C1 segment of cervical spinal cord (tissue), 14 donors: ENCODE measurements at regions not wholly inside any gene's neighbourhood (a gene's known extent, or its start where the extent isn't known, plus 50 kb on each side); places are given as distances from the start of the nearest gene placed in this dataset.
"Not testable (repeated sequence)": the region's sequence is repeated elsewhere in the genome, so short reads cannot be mapped to it uniquely, and the experiment has no call there.

Experiments used
- DNase-seq, 14 donors: peaks; one replicate each; lab custom pipeline; 2025; lab: John Stamatoyannopoulos, UW

- DNase-seq, result no peak
Measured at GRCh38 chr12:20040184-20040583, 328.2 kb upstream of the PDE3A start.

DNA sequence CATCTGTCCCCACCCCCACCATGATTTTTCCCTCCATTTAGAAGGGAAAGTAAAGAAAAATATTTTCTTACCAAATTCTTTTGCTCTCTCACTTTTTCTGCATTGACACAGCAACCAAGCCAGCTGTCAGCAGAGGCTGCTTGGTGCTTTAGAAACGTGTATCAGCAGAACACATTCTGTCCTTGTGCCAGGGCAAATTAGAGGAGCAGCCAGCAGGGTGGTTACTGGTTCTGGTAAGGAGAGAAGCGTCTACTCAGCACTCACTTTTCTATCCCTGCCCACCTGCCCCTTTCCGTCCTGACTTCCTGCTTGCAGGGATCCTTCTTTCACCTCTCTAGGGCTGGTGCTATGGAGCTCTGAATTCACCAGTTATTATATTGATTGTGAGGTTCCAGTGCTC lies 327.5 kb upstream of the PDE3A start:
- DNase-seq, result peak in 1 of 14 donors; percentile 0

DNA sequence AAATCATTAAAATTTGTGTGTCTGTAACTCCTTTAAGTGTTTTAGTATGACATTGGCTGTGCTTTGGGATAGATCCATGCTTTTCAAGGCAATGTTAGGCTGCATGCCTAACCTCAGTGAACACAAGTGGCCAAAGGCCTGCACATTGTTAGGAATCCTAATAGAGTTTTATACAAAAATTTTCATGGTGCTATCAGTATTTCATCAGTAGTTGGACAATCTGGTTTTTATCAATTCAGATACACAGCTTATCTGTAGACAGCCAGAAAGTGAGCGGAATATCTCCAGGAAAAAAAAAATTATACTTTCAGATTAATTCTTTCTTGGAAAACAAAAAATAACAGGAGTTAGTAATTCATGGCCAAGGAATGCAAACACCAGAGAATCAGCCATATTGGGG lies 324.0 kb upstream of the PDE3A start:
- no peak for DNase-seq

DNA sequence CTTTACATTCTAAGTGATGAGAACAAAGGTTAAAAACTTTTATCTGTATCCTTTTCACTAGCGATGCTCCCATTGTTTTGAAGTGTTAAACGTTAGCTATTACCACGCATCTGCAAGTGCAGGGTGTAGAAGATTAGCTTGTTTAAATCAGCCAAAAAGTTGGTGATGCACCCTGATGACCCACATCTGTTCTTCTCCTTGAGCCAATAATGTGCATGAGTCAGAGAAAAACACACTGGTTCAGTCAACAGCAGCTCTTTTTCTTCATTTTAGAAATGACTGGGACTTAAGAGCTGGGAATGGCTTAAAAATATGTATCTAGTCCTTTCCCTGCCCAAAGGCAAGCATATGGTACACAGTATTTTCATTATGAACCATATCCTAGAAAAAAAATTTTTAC lies 323.5 kb upstream of the PDE3A start:
- DNase-seq, result no peak

DNA sequence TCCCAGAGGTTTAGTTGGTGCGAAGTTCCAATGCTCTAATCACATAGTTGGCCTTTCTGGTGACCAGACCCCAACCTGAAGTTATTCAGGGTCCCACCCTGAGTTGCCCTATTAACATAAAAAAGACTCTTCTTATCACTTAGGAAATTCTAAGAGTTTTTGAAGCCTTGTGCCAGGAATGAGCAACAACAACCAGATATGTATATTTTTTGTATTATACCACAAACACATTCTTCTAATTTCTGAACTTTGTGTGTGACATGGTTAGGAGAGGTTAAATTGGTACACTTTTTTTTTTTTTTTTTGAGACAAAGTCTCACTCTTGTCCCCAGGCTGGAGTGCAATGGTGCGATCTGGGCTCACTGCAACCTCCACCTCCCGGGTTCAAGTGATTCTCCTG lies 320.4 kb upstream of the PDE3A start:
- DNase-seq, result no peak

GRCh38 chr12:20050221-20050620 lies 318.1 kb upstream of the PDE3A start:
- no peak for DNase-seq

- DNase-seq, result no peak
Measured at GRCh38 chr12:20053782-20054181, 314.6 kb upstream of the PDE3A start.

GRCh38 chr12:20055856-20056255 lies 312.5 kb upstream of the PDE3A start:
- DNase-seq, result no peak

DNA sequence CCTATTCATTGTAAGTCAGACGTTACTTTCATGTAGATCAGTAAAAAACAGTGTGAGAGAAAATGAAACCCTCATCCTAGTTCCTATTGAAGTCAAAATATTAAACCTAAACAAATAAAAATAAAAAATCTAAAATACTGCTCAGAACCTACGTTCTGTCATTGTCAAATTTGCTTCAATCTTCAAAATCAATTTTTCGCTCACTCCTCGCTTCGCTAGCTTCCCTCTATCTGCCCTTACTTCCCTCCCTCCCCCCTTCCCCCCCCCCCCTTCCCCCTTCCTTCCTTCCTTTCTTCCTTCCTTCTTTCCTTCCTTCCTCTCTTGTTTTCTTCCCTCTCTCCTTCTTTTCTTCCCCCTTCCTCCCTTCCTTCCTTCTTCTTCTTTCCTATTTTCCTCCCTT lies 310.9 kb upstream of the PDE3A start:
- no peak for DNase-seq

DNA sequence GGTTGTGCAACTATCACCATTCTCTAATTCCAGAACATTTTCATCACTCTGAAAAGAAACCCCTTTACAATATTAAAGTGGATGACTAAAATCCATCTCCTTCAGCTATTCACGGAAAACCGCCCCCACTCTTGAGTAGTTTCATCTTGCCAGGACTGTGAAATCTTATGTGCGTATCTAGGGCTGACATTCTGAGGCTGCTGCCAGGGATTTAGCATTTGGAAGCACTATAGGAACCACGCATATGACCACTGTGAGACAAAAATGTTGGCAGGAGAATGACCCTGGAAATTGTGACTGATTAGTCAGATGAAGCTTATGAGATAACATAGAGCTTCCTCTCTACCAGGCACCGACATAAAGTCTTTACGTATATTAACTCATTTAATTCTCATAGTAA lies 305.2 kb upstream of the PDE3A start:
- no peak for DNase-seq

DNA sequence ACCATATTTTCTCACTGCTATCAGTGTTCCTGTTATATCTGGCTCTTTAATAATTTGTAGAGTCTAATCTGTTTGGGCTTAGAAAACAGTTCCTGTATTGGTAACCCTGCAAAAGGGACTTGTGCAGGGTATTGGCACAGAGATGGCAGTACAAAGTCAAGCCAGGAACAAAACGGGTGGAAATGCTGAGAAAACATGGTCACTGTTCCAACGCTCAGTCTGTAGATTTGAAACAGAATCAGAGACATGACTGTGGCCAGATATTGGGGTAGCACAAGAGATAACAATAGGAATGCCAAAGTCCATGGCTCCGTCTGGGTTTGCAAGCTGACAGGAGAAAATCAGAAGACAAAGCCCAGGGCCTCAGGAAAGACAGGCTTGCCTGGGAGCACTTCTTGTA lies 290.7 kb upstream of the PDE3A start:
- no peak for DNase-seq

- no peak for DNase-seq
Measured at GRCh38 chr12:20089077-20089476, 279.3 kb upstream of the PDE3A start.

DNA sequence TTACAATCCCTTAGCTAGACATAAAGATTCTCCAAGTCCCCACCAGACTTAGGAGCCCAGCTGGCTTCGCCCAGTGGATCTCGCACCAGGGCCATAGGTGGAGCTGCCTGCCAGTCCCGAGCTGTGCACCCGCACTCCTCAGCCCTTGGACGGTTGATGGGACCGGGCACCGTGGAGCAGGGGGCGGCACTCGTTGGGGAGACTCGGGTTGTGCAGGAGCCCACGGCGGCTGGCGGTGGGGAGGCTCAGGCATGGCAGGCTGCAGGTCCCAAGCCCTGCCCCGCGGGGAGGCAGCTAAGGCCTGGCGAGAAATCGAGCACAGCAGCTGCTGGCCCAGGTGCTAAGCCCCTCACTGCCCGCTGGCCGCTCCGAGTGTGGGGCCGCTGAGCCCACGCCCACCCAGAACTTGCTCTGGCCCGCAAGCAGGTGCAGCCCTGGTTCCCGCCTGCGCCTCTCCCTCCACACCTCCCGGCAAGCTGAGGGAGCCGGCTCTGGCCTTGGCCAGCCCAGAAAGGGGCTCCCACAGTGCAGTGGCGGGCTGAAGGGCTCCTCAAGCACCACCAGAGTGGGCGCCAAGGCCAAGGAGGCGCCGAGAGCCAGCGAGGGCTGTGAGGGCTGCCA lies 275.0 kb upstream of the PDE3A start:
- not testable (repeated sequence) for DNase-seq

DNA sequence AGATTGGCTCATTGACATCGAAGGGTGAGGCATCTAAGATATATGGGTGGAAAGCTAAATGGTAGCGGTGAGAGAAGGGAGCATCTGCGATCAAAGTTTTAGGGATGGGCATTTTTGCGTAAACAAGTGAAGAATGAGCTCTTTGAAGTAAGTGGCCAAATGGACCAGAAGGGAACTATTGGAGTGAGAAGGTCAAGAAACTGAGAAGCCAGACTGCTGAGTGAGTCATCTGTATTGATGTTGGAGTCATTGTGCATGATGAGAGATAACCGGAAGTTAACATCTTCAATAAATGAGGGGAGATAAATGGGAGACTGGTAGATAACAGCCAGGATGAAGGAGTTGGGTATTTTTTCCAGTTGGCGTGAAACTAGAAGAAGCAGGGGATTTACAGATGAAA lies 271.9 kb upstream of the PDE3A start:
- no peak for DNase-seq

DNA sequence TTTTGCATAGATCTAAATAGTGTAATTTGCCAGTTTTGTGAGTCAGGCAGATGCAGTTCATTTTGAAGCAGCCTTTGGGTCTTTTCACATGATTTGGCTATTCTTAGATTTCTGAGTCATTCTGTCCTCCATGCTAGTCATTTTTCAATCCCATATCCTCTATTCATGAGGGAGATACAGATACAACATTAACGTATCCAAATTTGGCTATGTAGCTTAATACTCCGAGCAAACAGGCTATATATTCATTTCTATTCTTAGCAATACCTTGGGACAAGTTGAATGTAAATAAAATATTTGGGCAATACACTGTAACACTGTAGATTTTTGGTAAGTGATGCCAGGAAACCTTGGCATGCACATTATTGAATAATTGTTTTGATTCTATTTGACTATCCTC lies 270.7 kb upstream of the PDE3A start:
- DNase-seq, result no peak

DNA sequence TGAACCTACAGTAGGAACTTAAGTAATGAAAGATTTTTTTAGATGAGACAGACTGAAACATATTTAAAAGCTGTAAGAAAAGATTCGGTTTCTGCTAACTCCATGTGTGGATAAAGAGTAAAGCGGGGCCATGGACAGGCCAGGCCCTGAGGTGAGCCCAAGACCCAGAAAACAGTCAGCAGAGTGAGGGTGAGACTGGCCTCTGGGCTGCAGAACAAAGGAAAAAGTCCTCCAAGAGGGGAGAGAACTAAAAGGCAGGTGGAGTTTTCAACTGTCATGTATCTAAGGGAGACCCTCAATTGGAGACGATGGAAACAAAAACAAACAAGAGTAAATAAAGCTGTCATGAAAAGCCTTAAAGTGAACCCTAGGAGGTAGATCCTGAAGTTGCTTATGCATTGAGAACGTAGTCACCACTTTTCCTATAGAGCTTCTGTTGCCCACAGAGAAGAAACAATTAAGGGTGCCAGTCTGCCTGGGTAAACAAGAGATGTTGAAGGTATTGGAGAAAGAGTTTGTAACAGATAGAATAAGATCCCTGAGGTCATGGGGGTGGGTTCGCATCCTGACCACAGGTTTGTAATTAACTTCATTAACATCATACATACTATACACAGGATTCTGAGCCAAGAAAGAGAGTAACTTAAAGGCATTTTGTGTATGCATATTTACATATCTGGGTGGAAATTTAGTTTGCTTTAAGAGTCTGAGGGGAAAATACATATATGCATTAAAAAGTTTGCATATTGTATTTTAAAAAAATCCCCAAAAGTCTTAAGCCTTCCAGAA lies 268.7 kb upstream of the PDE3A start:
- DNase-seq, result no peak

- no peak for DNase-seq
Measured at GRCh38 chr12:20101046-20101445, 267.3 kb upstream of the PDE3A start.

DNA sequence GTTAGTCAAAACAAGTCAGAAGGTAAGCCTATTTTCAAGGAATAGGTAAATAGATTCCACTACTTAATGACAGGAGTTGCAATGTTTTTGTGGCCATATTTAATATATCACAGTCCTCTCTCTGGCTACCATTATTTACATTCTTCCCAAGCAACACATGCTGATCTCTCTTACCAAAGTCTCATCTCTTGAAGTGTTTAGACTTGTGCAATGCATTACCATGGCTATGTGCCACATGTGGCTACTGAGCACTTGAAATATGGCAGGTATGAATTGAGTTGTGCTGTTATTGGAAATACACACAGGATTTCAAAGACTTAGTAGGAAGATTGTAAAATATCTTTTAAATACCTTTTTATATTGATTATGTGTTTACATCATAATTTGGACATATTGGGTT lies 262.4 kb upstream of the PDE3A start:
- no peak for DNase-seq

GRCh38 chr12:20109676-20110075 lies 258.7 kb upstream of the PDE3A start:
- no peak for DNase-seq

DNA sequence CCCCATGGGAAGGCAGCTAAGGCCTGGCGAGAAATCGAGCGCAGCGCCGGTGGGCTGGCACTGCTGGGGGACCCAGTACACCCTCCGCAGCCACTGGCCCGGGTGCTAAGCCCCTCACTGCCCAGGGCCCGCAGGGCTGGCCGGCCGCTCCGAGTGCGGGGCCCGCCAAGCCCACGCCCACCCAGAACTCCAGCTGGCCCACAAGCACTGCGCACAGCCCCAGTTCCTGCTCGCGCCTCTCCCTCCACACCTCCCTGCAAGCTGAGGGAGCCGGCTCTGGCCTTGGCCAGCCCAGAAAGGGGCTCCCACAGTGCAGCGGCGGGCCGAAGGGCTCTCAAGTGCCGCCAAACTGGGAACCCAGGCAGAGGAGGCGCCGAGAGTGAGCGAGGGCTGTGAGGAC lies 253.0 kb upstream of the PDE3A start:
- not testable (repeated sequence) for DNase-seq

GRCh38 chr12:20119596-20120402 lies 248.5 kb upstream of the PDE3A start:
- DNase-seq, result no peak

- no peak for DNase-seq
Measured at GRCh38 chr12:20120403-20120725, 248.0 kb upstream of the PDE3A start.

DNA sequence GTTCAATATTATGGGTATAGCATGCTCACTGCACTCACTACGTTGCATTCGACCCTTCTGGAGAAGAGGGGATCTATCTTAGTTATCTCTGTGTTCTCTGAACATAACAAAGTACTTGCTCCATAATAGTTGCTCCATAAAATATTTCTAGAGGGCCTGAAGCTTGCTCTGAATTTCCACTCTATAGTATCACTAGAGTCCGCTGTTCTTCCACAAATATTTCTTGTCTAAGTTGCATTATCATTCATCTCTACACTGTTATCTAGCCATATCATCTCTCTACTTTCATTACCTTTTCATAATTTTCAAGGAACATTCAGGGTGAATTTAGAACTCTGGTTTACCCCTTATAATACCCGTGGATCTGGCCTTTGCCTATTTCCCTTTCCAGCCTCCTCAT lies 246.1 kb upstream of the PDE3A start:
- no peak for DNase-seq
